ENCODE measurements at regions not wholly inside any gene's neighbourhood (a gene's known extent, or its start where the extent isn't known, plus 50 kb on each side); places are given as distances from the start of the nearest gene placed in this dataset.

GRCh38 chr13:103288114-103288513 is 221.9 kb upstream of the SLC10A2 start:
- DNase-seq (ENCODE audit: low spot score) = no peak
- no peak for ATAC-seq (ENCODE audit: low FRiP score)
- TF ChIP-seq CTCF (IDR thresholded peaks at IDR 0.05) = no peak

GRCh38 chr13:103287659-103288058 is 221.4 kb upstream of the SLC10A2 start:
- no peak for TF ChIP-seq CTCF (IDR thresholded peaks at IDR 0.05)
- DNase-seq (ENCODE audit: low spot score) = no peak
- no peak for ATAC-seq (ENCODE audit: low FRiP score)

- DNase-seq (ENCODE audit: low spot score) (no peak), ATAC-seq (ENCODE audit: low FRiP score) (no peak)
- no peak for TF ChIP-seq CTCF (IDR thresholded peaks at IDR 0.05)
Measured at GRCh38 chr13:103284466-103284865, 218.2 kb upstream of the SLC10A2 start.

GRCh38 chr13:103283451-103283820 is 217.2 kb upstream of the SLC10A2 start:
- ATAC-seq (ENCODE audit: low FRiP score) = no peak
- TF ChIP-seq CTCF (IDR thresholded peaks at IDR 0.05) = no peak

GRCh38 chr13:103282571-103283450 is 216.6 kb upstream of the SLC10A2 start:
- peak; percentile 93 for ATAC-seq (ENCODE audit: low FRiP score)
- no peak for TF ChIP-seq CTCF (IDR thresholded peaks at IDR 0.05)

More at GRCh38 chr13:103283451-103283820, 217.2 kb upstream of the SLC10A2 start:
- no peak for DNase-seq (ENCODE audit: low spot score)

GRCh38 chr13:103277959-103278694 is 211.9 kb upstream of the SLC10A2 start:
- no peak for TF ChIP-seq CTCF (IDR thresholded peaks at IDR 0.05)
- ATAC-seq (ENCODE audit: low FRiP score) (no peak), DNase-seq (ENCODE audit: low spot score) (no peak)

More at GRCh38 chr13:103282571-103283450, 216.6 kb upstream of the SLC10A2 start:
- DNase-seq (ENCODE audit: low spot score) = no peak

All from omental fat pad (tissue), 3 donors.